Superior temporal gyrus (tissue), 1 donor: ENCODE measurements at regions not wholly inside any gene's neighbourhood (a gene's known extent, or its start where the extent isn't known, plus 50 kb on each side); places are given as distances from the start of the nearest gene placed in this dataset.
"Not testable (repeated sequence)": the region's sequence is repeated elsewhere in the genome, so short reads cannot be mapped to it uniquely, and the experiment has no call there.

Source experiments
- DNase-seq: peaks from one replicate; pipeline ENCODE4 v3.0.0-alpha.2; 2016; ENCODE audit errors: extremely low spot score

- not testable (repeated sequence) for DNase-seq
Observed at GRCh38 chr15:84152381-84152979, 83.1 kb upstream of the GOLGA6L4 start.

- not testable (repeated sequence) for DNase-seq
Observed at GRCh38 chr15:84153655-84154140, 81.9 kb upstream of the GOLGA6L4 start.

GRCh38 chr15:84154314-84154713 lies 81.3 kb upstream of the GOLGA6L4 start:
- not testable (repeated sequence) for DNase-seq

- not testable (repeated sequence) for DNase-seq
Observed at GRCh38 chr15:84154787-84155186, 80.8 kb upstream of the GOLGA6L4 start.

- DNase-seq: not testable (repeated sequence)
Observed at GRCh38 chr15:84155792-84156587, 79.6 kb upstream of the GOLGA6L4 start.

GRCh38 chr15:84156588-84156840 lies 79.1 kb upstream of the GOLGA6L4 start:
- DNase-seq: not testable (repeated sequence)

GRCh38 chr15:84157056-84157632 lies 78.4 kb upstream of the GOLGA6L4 start:
- not testable (repeated sequence) for DNase-seq

GRCh38 chr15:84157857-84158256 lies 77.7 kb upstream of the GOLGA6L4 start:
- not testable (repeated sequence) for DNase-seq

GRCh38 chr15:84159346-84160269 lies 76.0 kb upstream of the GOLGA6L4 start:
- not testable (repeated sequence) for DNase-seq

- not testable (repeated sequence) for DNase-seq
Observed at GRCh38 chr15:84164423-84165292, 70.9 kb upstream of the GOLGA6L4 start.

GRCh38 chr15:84170029-84170428 lies 65.5 kb upstream of the GOLGA6L4 start:
- DNase-seq: not testable (repeated sequence)

GRCh38 chr15:84173231-84173610 lies 62.4 kb upstream of the GOLGA6L4 start:
- DNase-seq: not testable (repeated sequence)
